Kidney (tissue), 13 donors: ENCODE measurements at regions not wholly inside any gene's neighbourhood (a gene's known extent, or its start where the extent isn't known, plus 50 kb on each side); places are given as distances from the start of the nearest gene placed in this dataset.

Experiments used
- DNase-seq, 5 donors: peaks; one replicate each; pipeline ENCODE4 v3.0.0-alpha.2; 2013 to 2020
- FAIRE-seq: peaks from 2 replicates; lab custom pipeline; 2012; peaks lifted over from hg19 to GRCh38; lab: Jason Lieb, UNC
- H3K27ac ChIP-seq, 2 donors: one replicate each; pipeline ENCODE4 v1.7.0; 2013; ENCODE audit warnings: low read depth in 2 of 2, low read length in 2 of 2, inconsistent platforms in 1 of 2
- H3K27me3 ChIP-seq: one replicate; pipeline ENCODE4 v1.7.1; 2013; ENCODE audit warnings: low read length, inconsistent platforms; ENCODE audit not compliant: control insufficient read depth, insufficient read depth
- H3K36me3 ChIP-seq, 3 donors: one replicate each; pipeline versions ENCODE4 v1.7.0 to v1.7.1; 2013; ENCODE audit warnings: low read length in 3 of 3, control low read depth in 1 of 3, inconsistent platforms in 1 of 3; ENCODE audit not compliant: insufficient read depth in 3 of 3, control insufficient read depth in 2 of 3
- H3K4me1 ChIP-seq, 3 donors: one replicate each; pipeline versions ENCODE4 v1.7.0 to v1.7.1; 2013; ENCODE audit warnings: low read length in 3 of 3, inconsistent platforms in 1 of 3, low read depth in 1 of 3; ENCODE audit not compliant: control insufficient read depth in 2 of 3, insufficient read depth in 2 of 3
- H3K4me3 ChIP-seq, 3 donors: one replicate each; pipeline versions ENCODE4 v1.7.0 to v1.8.1; 2013; ENCODE audit warnings: low read length in 3 of 3, control low read depth in 1 of 3, inconsistent platforms in 1 of 3
- H3K9ac ChIP-seq, 3 donors: one replicate each; pipeline versions ENCODE4 v1.7.0 to v1.7.1; 2013; ENCODE audit warnings: low read length in 3 of 3, control low read depth in 1 of 3, inconsistent platforms in 1 of 3
- H3K9me3 ChIP-seq, 3 donors: one replicate each; pipeline versions ENCODE4 v1.7.0 to v1.7.1; 2013; ENCODE audit warnings: low read length in 3 of 3, control low read depth in 1 of 3, inconsistent platforms in 1 of 3; ENCODE audit not compliant: control insufficient read depth in 2 of 3, insufficient read depth in 1 of 3
- CTCF ChIP-seq: IDR thresholded peaks from 3 replicates; pipeline ENCODE4 v1.5.1; 2012; ENCODE audit warnings: mild to moderate bottlenecking, moderate library complexity, borderline replicate concordance; ENCODE audit not compliant: insufficient read depth; ENCODE audit errors: extremely low read depth
- intact Hi-C: fragments of 100-400 bp; cut with DNase I; formaldehyde crosslinking; loops from one replicate; pipeline ENCODE4 v1.11.1; 2022
- donor health status: control.
- donor health status: control.
- donor health status: control.
- donor health status: control.
- donor health status: control.
- donor health status: DM: yes; HTN: yes; CAD: no.
- donor health status: Normal renal cell carcinoma (clear cell type).

GRCh38 chr16:9680968-9681367, 501.3 kb downstream of the GRIN2A start:
- H3K9ac ChIP-seq: no peak overlapping the region
- DNase-seq: no peak
- H3K27me3 ChIP-seq: no peaks in the 10 kb centered on the region
- FAIRE-seq: no peak
- no peaks in the 10 kb centered on the region for H3K4me1 ChIP-seq
- no peak overlapping the region for H3K4me3 ChIP-seq
- intact Hi-C loops: no loop called here
- H3K36me3 ChIP-seq: no peaks in the 10 kb centered on the region
- no peak overlapping the region for H3K27ac ChIP-seq
- TF ChIP-seq CTCF: no peak
- H3K9me3 ChIP-seq: peaks cover 0 to 3% (median 0%) of the 10 kb centered on the region in 3 donors

GRCh38 chr16:9681508-9681907, 500.7 kb downstream of the GRIN2A start:
- no peaks in the 10 kb centered on the region for H3K36me3 ChIP-seq
- FAIRE-seq: no peak
- peaks cover 0 to 3% (median 0%) of the 10 kb centered on the region in 3 donors for H3K9me3 ChIP-seq
- no peak overlapping the region for H3K4me3 ChIP-seq
- intact Hi-C loops: no loop called here
- no peak overlapping the region for H3K27ac ChIP-seq
- TF ChIP-seq CTCF: no peak
- no peaks in the 10 kb centered on the region for H3K27me3 ChIP-seq
- H3K4me1 ChIP-seq: no peaks in the 10 kb centered on the region
- no peak overlapping the region for H3K9ac ChIP-seq
- no peak for DNase-seq

- H3K27me3 ChIP-seq: no peaks in the 10 kb centered on the region
- peaks cover 0 to 3% (median 0%) of the 10 kb centered on the region in 3 donors for H3K9me3 ChIP-seq
- intact Hi-C loops: no loop called here
- no peak overlapping the region for H3K9ac ChIP-seq
- no peaks in the 10 kb centered on the region for H3K36me3 ChIP-seq
- FAIRE-seq (no peak), DNase-seq (no peak)
- TF ChIP-seq CTCF: no peak
- H3K4me1 ChIP-seq: no peaks in the 10 kb centered on the region
- H3K27ac ChIP-seq: no peak overlapping the region
- no peak overlapping the region for H3K4me3 ChIP-seq
Measured at GRCh38 chr16:9682320-9682719, 499.9 kb downstream of the GRIN2A start.

- FAIRE-seq (no peak), DNase-seq (no peak)
- no peak for TF ChIP-seq CTCF
- no peaks in the 10 kb centered on the region for H3K27me3 ChIP-seq
- no peaks in the 10 kb centered on the region for H3K36me3 ChIP-seq
- intact Hi-C loops: no loop called here
- no peak overlapping the region for H3K9ac ChIP-seq
- no peak overlapping the region for H3K4me3 ChIP-seq
- H3K27ac ChIP-seq: no peak overlapping the region
- no peaks in the 10 kb centered on the region for H3K4me1 ChIP-seq
- peaks cover 0 to 3% (median 0%) of the 10 kb centered on the region in 3 donors for H3K9me3 ChIP-seq
Measured at GRCh38 chr16:9683677-9684076, 498.6 kb downstream of the GRIN2A start.
